Spleen (tissue), 11 donors: ENCODE measurements at regions not wholly inside any gene's neighbourhood (a gene's known extent, or its start where the extent isn't known, plus 50 kb on each side); places are given as distances from the start of the nearest gene placed in this dataset.

Experiments
- DNase-seq: peaks from one replicate; pipeline ENCODE4 v3.0.0-alpha.2; 2020
- H3K27ac ChIP-seq, 8 donors: fragments of 200-600 bp; sonication (generic) in 7 of 8; 1 replicate in 4 of 8; 2 replicates in 4 of 8; pipeline versions ENCODE4 v1.5.0 to v1.8.0; 2016 to 2021; ENCODE audit warnings: inconsistent platforms in 4 of 8, mild to moderate bottlenecking in 4 of 8, moderate library complexity in 1 of 8
- H3K27me3 ChIP-seq, 7 donors: fragments of 200-600 bp; sonication (generic) in 6 of 7; replicated peaks in 1 of 7; 1 replicate in 4 of 7; 2 replicates in 3 of 7; pipeline versions ENCODE4 v1.5.0 to v1.8.0; 2016 to 2021; ENCODE audit warnings: inconsistent platforms in 3 of 7, mild to moderate bottlenecking in 1 of 7
- H3K36me3 ChIP-seq, 6 donors: fragments of 200-600 bp; sonication (generic) in 5 of 6; 1 replicate in 4 of 6; 2 replicates in 2 of 6; pipeline versions ENCODE4 v1.5.0 to v1.8.0; 2016 to 2021; ENCODE audit warnings: inconsistent platforms in 2 of 6
- H3K4me1 ChIP-seq, 6 donors: fragments of 200-600 bp; sonication (generic) in 5 of 6; 1 replicate in 3 of 6; 2 replicates in 3 of 6; pipeline versions ENCODE4 v1.5.0 to v1.8.0; 2016 to 2021; ENCODE audit warnings: inconsistent platforms in 3 of 6
- H3K4me3 ChIP-seq, 8 donors: fragments of 200-600 bp; sonication (generic) in 7 of 8; 1 replicate in 4 of 8; 2 replicates in 4 of 8; pipeline versions ENCODE4 v1.5.0 to v1.8.0; 2016 to 2021; ENCODE audit warnings: inconsistent platforms in 4 of 8, mild to moderate bottlenecking in 4 of 8, moderate library complexity in 2 of 8
- H3K9me3 ChIP-seq, 8 donors: fragments of 200-600 bp; sonication (generic) in 7 of 8; 1 replicate in 4 of 8; 2 replicates in 4 of 8; pipeline versions ENCODE4 v1.5.0 to v1.8.0; 2016 to 2021; ENCODE audit warnings: inconsistent platforms in 4 of 8
- POLR2A ChIP-seq, 3 donors: fragments of 450-650 bp; IDR thresholded peaks; one replicate each; pipeline ENCODE4 v1.5.1; 2017; ENCODE audit warnings: antibody characterized with exemption in 3 of 3, mild to moderate bottlenecking in 1 of 3
- POLR2AphosphoS5 ChIP-seq, 3 donors: sonication (generic); formaldehyde crosslinking; IDR thresholded peaks; one replicate each; pipeline ENCODE4 v1.5.1; 2017; ENCODE audit warnings: antibody characterized with exemption in 3 of 3
- WGBS, 5 donors: extraction: QIAGEN DNeasy Blood & Tissue Kit in 3 of 5; methylation state at CpG; one replicate each; pipeline versions ENCODE4 v1.1.5 to v1.1.7; 2013 to 2018; 5-methylcytosine and 5-hydroxymethylcytosine counted together
- intact Hi-C: fragments of 100-400 bp; cut with DNase I; formaldehyde crosslinking; loops from one replicate; pipeline ENCODE4 v1.15.0; 2023; ENCODE audit warnings: low total_unique reads
- TF ChIP-seq, protein P1 (sequence below), 11 experiments: fragments of 200-600 bp in 7 of 11; fragments of 450-650 bp in 4 of 11; sonication (generic) in 4 of 11; IDR thresholded peaks in 8 of 11; conservative IDR thresholded peaks in 3 of 11; 1 replicate in 7 of 11; 2 replicates in 4 of 11; pipeline versions ENCODE4 v1.4.0 to v1.8.0; 2016 to 2021; ENCODE audit warnings: antibody characterized with exemption in 11 of 11, inconsistent platforms in 4 of 11, mild to moderate bottlenecking in 1 of 11
- donor health status: healthy with polysubstance abuse.
- donor health status: DM: no; HTN: no; CAD: no; lungs with moderate emphysema.
- donor health status: DM: no; HTN: no; CAD: no.
- donor health status: Bipolar disorder and iron deficiency.
- donor health status: healthy.
- donor health status: DM: no; HTN: no; CAD: no.
- donor health status: DM: yes; HTN: yes; CAD: no.

DNA sequence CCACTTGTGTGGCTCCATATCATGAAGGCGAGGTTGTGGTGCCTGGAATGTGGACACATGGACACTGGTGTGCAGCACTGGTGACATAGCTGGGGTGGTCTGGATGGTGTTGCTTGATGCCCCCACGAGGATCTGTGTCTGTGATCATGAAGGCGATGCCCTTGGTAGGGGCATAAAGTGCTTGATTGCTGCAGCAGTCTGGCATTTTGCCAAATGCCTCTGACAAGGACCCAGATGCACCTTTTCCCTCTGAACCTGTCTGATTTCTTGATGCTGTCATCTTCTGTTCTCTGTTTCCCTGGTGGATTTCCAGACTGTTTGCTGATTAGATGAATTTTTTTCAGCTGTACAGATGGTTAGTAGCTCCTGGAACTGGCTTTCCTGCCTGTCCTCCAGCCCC, 752.0 kb upstream of the HS6ST1 start:
- no peaks in the 10 kb centered on the region for H3K9me3 ChIP-seq
- DNase-seq: no peak
- no peaks in the 10 kb centered on the region for H3K36me3 ChIP-seq
- TF ChIP-seq, protein P1, sequence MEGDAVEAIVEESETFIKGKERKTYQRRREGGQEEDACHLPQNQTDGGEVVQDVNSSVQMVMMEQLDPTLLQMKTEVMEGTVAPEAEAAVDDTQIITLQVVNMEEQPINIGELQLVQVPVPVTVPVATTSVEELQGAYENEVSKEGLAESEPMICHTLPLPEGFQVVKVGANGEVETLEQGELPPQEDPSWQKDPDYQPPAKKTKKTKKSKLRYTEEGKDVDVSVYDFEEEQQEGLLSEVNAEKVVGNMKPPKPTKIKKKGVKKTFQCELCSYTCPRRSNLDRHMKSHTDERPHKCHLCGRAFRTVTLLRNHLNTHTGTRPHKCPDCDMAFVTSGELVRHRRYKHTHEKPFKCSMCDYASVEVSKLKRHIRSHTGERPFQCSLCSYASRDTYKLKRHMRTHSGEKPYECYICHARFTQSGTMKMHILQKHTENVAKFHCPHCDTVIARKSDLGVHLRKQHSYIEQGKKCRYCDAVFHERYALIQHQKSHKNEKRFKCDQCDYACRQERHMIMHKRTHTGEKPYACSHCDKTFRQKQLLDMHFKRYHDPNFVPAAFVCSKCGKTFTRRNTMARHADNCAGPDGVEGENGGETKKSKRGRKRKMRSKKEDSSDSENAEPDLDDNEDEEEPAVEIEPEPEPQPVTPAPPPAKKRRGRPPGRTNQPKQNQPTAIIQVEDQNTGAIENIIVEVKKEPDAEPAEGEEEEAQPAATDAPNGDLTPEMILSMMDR (IDR thresholded peaks at IDR 0.05 in 8 of 11, conservative IDR thresholded peaks at IDR 0.05 in 3 of 11): no peak
- TF ChIP-seq POLR2A (IDR thresholded peaks at IDR 0.05) (no peak), POLR2AphosphoS5 (IDR thresholded peaks at IDR 0.05) (no peak)
- no peak overlapping the region for H3K4me3 ChIP-seq
- peaks cover 0 to 8% (median 0%) of the 10 kb centered on the region in 7 donors for H3K27me3 ChIP-seq
- intact Hi-C loops: no loop called here
- 68 to 86% (median 74%) methylated on average over 2 to 3 of the region's 3 CpGs for WGBS, 5 donors
- peaks cover 0 to 7% (median 0%) of the 10 kb centered on the region in 6 donors for H3K4me1 ChIP-seq
- H3K27ac ChIP-seq: no peak overlapping the region

DNA sequence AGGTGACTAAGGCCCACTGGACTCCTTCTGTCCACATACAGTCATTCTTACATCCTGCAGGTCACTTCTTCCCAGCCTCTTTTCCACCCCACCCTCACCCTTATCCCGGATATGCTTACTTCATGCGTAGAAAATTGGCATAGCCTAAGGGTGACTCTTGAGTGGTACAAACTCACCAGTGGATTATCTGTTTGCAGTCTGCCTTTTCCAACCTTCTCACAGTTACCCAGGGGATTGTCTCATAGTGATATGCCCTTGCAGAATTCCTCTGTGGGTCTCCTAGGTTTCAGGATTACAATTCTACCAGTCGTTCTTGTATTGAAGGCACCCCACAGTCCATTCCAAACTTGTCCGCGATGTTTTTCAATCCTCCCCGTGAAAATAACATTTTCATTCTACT, 752.9 kb upstream of the HS6ST1 start:
- H3K4me3 ChIP-seq: no peak overlapping the region
- no peaks in the 10 kb centered on the region for H3K36me3 ChIP-seq
- TF ChIP-seq POLR2AphosphoS5 (IDR thresholded peaks at IDR 0.05) (no peak), POLR2A (IDR thresholded peaks at IDR 0.05) (no peak)
- TF ChIP-seq, protein P1 (IDR thresholded peaks at IDR 0.05 in 8 of 11, conservative IDR thresholded peaks at IDR 0.05 in 3 of 11): no peak
- H3K9me3 ChIP-seq: no peaks in the 10 kb centered on the region
- intact Hi-C loops: no loop called here
- peaks cover 0 to 7% (median 0%) of the 10 kb centered on the region in 6 donors for H3K4me1 ChIP-seq
- H3K27ac ChIP-seq: no peak overlapping the region
- no peak for DNase-seq
- 90 to 95% (median 94%) methylated on average over 6 of the region's 6 CpGs for WGBS, 5 donors
- peaks cover 0 to 15% (median 0%) of the 10 kb centered on the region in 7 donors for H3K27me3 ChIP-seq

DNA sequence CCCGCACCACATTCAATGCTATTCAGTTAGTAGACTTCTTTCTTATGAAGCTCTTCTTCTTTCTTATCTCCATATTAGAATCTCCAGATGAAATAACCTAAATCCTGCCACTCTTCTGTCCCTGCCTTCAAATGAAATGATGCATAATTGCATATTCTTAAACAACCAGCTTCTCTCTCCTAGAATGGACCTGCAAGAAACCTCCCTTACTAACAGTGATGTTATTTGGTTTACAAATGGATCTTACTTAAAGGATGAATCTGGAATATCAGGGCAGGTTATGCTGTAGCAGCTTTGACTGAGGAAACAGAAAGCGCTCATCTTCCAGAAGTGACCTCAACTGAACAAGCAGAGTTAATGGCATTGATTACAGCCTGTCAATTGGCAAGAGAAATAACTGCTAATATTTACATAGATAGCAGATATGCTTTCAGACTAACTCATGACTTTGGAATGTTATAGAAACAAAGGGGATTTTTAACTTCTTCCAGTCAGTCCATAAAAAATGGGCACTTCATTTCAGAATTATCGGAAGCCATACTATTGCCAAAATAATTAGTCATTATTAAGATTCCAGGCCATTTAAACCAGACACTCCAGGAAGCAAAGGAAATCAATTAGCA, 755.7 kb upstream of the HS6ST1 start:
- no peak overlapping the region for H3K27ac ChIP-seq
- no peak for DNase-seq
- H3K9me3 ChIP-seq: no peaks in the 10 kb centered on the region
- no peaks in the 10 kb centered on the region for H3K36me3 ChIP-seq
- no peak overlapping the region for H3K4me3 ChIP-seq
- H3K27me3 ChIP-seq: peaks cover 0 to 15% (median 0%) of the 10 kb centered on the region in 7 donors
- peaks cover 0 to 7% (median 0%) of the 10 kb centered on the region in 6 donors for H3K4me1 ChIP-seq
- 79 to 87% (median 87%) methylated on average over 3 of the region's 3 CpGs for WGBS, 5 donors
- intact Hi-C loops: no loop called here
- no peak for TF ChIP-seq POLR2A (IDR thresholded peaks at IDR 0.05)
- TF ChIP-seq, protein P1 (IDR thresholded peaks at IDR 0.05 in 8 of 11, conservative IDR thresholded peaks at IDR 0.05 in 3 of 11): no peak
- no peak for TF ChIP-seq POLR2AphosphoS5 (IDR thresholded peaks at IDR 0.05)

DNA sequence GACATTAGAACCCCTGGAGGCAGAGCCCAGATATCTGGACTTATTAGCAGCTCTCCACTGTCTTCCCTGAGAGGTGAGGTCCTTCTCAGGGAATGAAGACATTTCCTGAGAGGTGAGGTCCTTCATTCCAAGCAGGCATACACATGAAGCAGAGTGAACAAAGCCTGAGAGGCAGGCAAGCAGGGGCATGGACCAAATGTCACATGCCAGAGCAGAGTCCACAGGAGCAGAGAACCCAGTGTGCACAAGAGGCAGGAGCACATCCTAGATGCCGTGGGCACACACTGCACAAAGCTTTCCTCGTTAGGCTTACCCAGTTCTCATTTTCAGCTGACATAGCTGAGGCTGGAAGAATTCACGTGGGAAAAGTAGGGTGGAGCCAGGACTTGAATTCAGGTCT, 759.9 kb upstream of the HS6ST1 start:
- 67 to 89% (median 82%) methylated on average over 3 of the region's 3 CpGs for WGBS, 5 donors
- Histone ChIP-seq H3K4me3 (no peak overlapping the region), H3K36me3 (no peaks in the 10 kb centered on the region), H3K9me3 (no peaks in the 10 kb centered on the region), H3K27ac (no peak overlapping the region), H3K4me1 (peaks cover 0 to 7% (median 0%) of the 10 kb centered on the region in 6 donors), H3K27me3 (peaks cover 0 to 7% (median 0%) of the 10 kb centered on the region in 7 donors)
- DNase-seq: no peak
- intact Hi-C loops: no loop called here
- TF ChIP-seq, protein P1 (IDR thresholded peaks at IDR 0.05 in 8 of 11, conservative IDR thresholded peaks at IDR 0.05 in 3 of 11): no peak
- TF ChIP-seq POLR2A (IDR thresholded peaks at IDR 0.05) (no peak), POLR2AphosphoS5 (IDR thresholded peaks at IDR 0.05) (no peak)
